ENCODE measurements at regions not wholly inside any gene's neighbourhood (a gene's known extent, or its start where the extent isn't known, plus 50 kb on each side); places are given as distances from the start of the nearest gene placed in this dataset.

- no peak for DNase-seq (ENCODE audit: low spot score)
Observed at GRCh38 chr2:104158191-104158590, 695.7 kb upstream of the POU3F3 start.

GRCh38 chr2:104163611-104164130 is 690.2 kb upstream of the POU3F3 start:
- no peak for DNase-seq (ENCODE audit: low spot score)

- no peak for DNase-seq (ENCODE audit: low spot score)
Observed at GRCh38 chr2:104164721-104165252, 689.1 kb upstream of the POU3F3 start.

GRCh38 chr2:104177179-104177578 is 676.7 kb upstream of the POU3F3 start:
- no peak for DNase-seq (ENCODE audit: low spot score)

- no peak for DNase-seq (ENCODE audit: low spot score)
Observed at GRCh38 chr2:104179644-104180043, 674.3 kb upstream of the POU3F3 start.

- DNase-seq (ENCODE audit: low spot score) = no peak
Observed at GRCh38 chr2:104200533-104201168, 653.3 kb upstream of the POU3F3 start.

GRCh38 chr2:104213758-104214157 is 640.2 kb upstream of the POU3F3 start:
- DNase-seq (ENCODE audit: low spot score) = no peak

- DNase-seq (ENCODE audit: low spot score) = no peak
Observed at GRCh38 chr2:104215269-104216161, 638.4 kb upstream of the POU3F3 start.

- no peak for DNase-seq (ENCODE audit: low spot score)
Observed at GRCh38 chr2:104233591-104233990, 620.3 kb upstream of the POU3F3 start.

- no peak for DNase-seq (ENCODE audit: low spot score)
Observed at GRCh38 chr2:104236491-104236890, 617.4 kb upstream of the POU3F3 start.

- no peak for DNase-seq (ENCODE audit: low spot score)
Observed at GRCh38 chr2:104240984-104241383, 612.9 kb upstream of the POU3F3 start.

- DNase-seq (ENCODE audit: low spot score) = no peak
Observed at GRCh38 chr2:104249629-104250028, 604.3 kb upstream of the POU3F3 start.

- DNase-seq (ENCODE audit: low spot score) = no peak
Observed at GRCh38 chr2:104250635-104251034, 603.3 kb upstream of the POU3F3 start.

GRCh38 chr2:104254017-104254416 is 599.9 kb upstream of the POU3F3 start:
- DNase-seq (ENCODE audit: low spot score) = no peak

GRCh38 chr2:104262714-104263113 is 591.2 kb upstream of the POU3F3 start:
- DNase-seq (ENCODE audit: low spot score) = no peak

- no peak for DNase-seq (ENCODE audit: low spot score)
Observed at GRCh38 chr2:104279646-104280045, 574.3 kb upstream of the POU3F3 start.

- DNase-seq (ENCODE audit: low spot score) = no peak
Observed at GRCh38 chr2:104280216-104280615, 573.7 kb upstream of the POU3F3 start.

- no peak for DNase-seq (ENCODE audit: low spot score)
Observed at GRCh38 chr2:104286841-104287240, 567.1 kb upstream of the POU3F3 start.

GRCh38 chr2:104289651-104290565 is 564.0 kb upstream of the POU3F3 start:
- DNase-seq (ENCODE audit: low spot score) = no peak

GRCh38 chr2:104290566-104290891 is 563.4 kb upstream of the POU3F3 start:
- DNase-seq (ENCODE audit: low spot score) = no peak

GRCh38 chr2:104312684-104313083 is 541.2 kb upstream of the POU3F3 start:
- no peak for DNase-seq (ENCODE audit: low spot score)

Data from hematopoietic multipotent progenitor cell treated with erythropoietin and hydrocortisone succinate and interleukin-3 and kit ligand, for 15 days (in vitro differentiated cells).